GM10266 (cell line): ENCODE measurements at regions not wholly inside any gene's neighbourhood (a gene's known extent, or its start where the extent isn't known, plus 50 kb on each side); places are given as distances from the start of the nearest gene placed in this dataset.

Experiments
- DNase-seq: peaks from one replicate; pipeline ENCODE4 v3.0.0; 2012; ENCODE audit errors: extremely low spot score
- CTCF ChIP-seq: IDR thresholded peaks from 2 replicates; pipeline ENCODE4 v1.5.1; 2012; ENCODE audit warnings: mild to moderate bottlenecking, low read depth; ENCODE audit not compliant: control insufficient read depth, insufficient read depth; ENCODE audit errors: missing control alignments

DNA sequence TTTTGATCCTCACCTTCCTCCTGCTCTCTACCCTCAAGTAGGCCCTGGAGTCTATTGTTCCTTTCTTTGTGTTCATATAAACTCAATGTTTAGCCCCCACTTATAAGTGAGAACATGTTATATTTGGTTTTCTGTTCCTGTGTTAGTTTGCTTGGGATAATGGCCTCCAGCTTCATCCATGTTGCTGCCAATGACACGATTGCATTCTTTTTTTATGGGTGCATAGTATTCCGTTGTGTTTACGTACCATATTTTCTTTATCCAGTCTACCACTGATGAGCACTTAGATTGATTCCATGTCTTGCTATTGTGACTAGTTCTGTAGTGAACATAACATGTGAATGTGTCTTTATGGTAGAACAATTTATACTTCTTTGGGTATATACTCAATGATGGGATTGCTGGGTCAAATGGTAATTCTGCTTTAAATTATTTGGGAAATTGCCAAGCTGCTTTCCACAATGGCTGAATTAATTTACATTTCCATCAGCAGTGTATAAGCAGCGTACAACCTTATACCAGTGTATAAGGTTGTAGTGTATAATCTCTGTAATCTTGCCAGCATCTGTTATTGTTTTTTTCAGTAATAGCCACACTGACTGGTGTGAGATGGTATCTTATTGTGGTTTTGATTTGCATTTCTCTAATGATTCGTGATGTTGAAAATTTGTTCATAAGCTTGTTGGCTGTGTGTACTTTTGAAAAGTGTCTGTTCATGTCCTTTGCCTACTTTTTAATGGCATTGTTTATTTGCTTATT lies 288.9 kb downstream of the KCNRG start:
- no peak for TF ChIP-seq CTCF
- DNase-seq = no peak

- no peak for TF ChIP-seq CTCF
Observed at GRCh38 chr13:50306156-50306555, 290.9 kb downstream of the KCNRG start.

DNA sequence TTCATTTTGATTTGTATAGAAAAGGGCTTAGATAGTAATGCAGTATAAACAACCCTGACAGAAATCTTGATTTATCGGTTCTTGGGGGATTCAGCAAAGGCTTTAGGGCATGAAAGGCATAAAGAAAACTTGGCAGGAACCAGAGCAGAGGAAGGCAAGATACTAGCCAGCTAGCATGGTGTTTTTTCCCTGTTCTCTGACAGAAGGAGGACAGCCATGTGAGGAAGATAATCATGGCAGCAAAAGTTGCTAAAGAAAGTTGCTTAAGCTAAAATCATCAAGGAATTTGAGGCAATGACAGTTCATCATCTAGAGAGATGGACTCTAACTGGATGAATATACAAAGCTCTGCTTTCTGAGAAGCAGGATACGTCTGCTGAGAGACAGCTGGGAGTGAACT lies 294.1 kb downstream of the KCNRG start:
- DNase-seq = no peak

More at GRCh38 chr13:50306156-50306555, 290.9 kb downstream of the KCNRG start:
- DNase-seq = no peak

DNA sequence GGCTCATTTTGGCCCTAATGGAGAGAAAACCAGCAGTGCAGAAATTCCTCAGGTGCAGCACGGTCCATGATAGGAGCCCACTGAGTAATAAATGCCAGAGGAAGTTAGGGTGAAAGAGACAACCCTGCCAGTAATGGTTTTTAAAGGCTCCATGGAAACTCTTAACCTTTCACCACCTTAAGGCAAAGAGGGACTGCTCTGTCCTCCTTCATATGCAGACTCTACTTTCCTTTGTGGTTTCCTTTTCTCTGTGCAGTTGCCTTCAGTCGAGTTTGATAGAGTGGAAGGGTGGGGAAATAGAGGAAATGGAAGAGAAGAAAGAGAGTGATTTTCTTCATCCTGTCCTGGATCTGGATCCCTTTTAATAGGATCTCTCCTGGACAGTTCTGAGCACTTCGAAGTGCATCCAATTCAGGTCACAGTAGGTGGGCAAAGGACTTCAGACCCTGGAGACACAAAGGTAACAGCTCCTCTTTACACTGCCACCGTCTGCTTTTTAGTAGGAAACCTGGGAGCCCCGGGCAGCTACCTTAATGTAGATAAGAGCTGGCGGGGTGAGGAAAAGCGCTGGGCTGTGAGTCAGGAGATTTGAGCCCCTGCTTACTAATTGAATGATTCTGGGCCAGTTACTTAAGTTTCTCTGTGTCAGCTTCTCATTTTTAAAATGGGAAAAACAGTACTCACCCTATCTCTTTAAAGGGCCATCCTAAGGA lies 294.8 kb downstream of the KCNRG start:
- no peak for TF ChIP-seq CTCF
- DNase-seq = no peak

More for the DNA sequence above, 294.1 kb downstream of the KCNRG start:
- TF ChIP-seq CTCF = no peak

GRCh38 chr13:50310734-50311133 lies 295.5 kb downstream of the KCNRG start:
- TF ChIP-seq CTCF = no peak
- DNase-seq = no peak

- TF ChIP-seq CTCF = no peak
- no peak for DNase-seq
Observed at GRCh38 chr13:50318887-50319286, 303.6 kb downstream of the KCNRG start.
